Hepatocyte (in vitro differentiated cells): ENCODE measurements at regions not wholly inside any gene's neighbourhood (a gene's known extent, or its start where the extent isn't known, plus 50 kb on each side); places are given as distances from the start of the nearest gene placed in this dataset.

Experiments
- DNase-seq: peaks from one replicate; pipeline ENCODE4 v3.0.0-alpha.2; 2016; ENCODE audit warnings: low spot score
- H2AFZ ChIP-seq: fragments of 200-600 bp; sonication (generic); 2 replicates; pipeline ENCODE4 v1.6.0; 2016; ENCODE audit warnings: antibody characterized with exemption, mild to moderate bottlenecking
- H3K27ac ChIP-seq: fragments of 200-600 bp; sonication (generic); 2 replicates; pipeline ENCODE4 v1.5.1; 2016; ENCODE audit warnings: mild to moderate bottlenecking
- H3K27me3 ChIP-seq: fragments of 200-600 bp; sonication (generic); 2 replicates; pipeline ENCODE4 v1.6.1; 2016
- H3K36me3 ChIP-seq: fragments of 200-600 bp; sonication (generic); replicated peaks from 2 replicates; pipeline ENCODE4 v1.5.1; 2016; ENCODE audit warnings: low read depth; ENCODE audit not compliant: insufficient read depth
- H3K4me1 ChIP-seq: fragments of 200-600 bp; sonication (generic); 2 replicates; pipeline ENCODE4 v1.5.1; 2016; ENCODE audit warnings: mild to moderate bottlenecking, moderate library complexity; ENCODE audit not compliant: insufficient read depth
- H3K4me2 ChIP-seq: fragments of 200-600 bp; sonication (generic); 2 replicates; pipeline ENCODE4 v1.6.0; 2016
- H3K4me3 ChIP-seq: fragments of 200-600 bp; sonication (generic); 2 replicates; pipeline ENCODE4 v1.5.1; 2016; ENCODE audit warnings: mild to moderate bottlenecking
- H3K79me2 ChIP-seq: fragments of 200-600 bp; sonication (generic); 2 replicates; pipeline ENCODE4 v1.6.0; 2017; ENCODE audit warnings: mild to moderate bottlenecking
- H3K9me2 ChIP-seq: fragments of 200-600 bp; sonication (generic); replicated peaks from 2 replicates; pipeline ENCODE4 v1.6.0; 2017; ENCODE audit warnings: mild to moderate bottlenecking; ENCODE audit not compliant: insufficient read depth
- H3K9me3 ChIP-seq: fragments of 200-600 bp; sonication (generic); 2 replicates; pipeline ENCODE4 v1.5.1; 2016; ENCODE audit warnings: low read depth, mild to moderate bottlenecking
- H4K20me1 ChIP-seq: fragments of 200-600 bp; sonication (generic); 2 replicates; pipeline ENCODE4 v1.6.0; 2016; ENCODE audit warnings: mild to moderate bottlenecking; ENCODE audit not compliant: insufficient read depth, poor library complexity, severe bottlenecking
- CTCF ChIP-seq: fragments of 200-600 bp; sonication (generic); IDR thresholded peaks from 2 replicates; pipeline ENCODE4 v1.5.1; 2016; ENCODE audit warnings: antibody characterized with exemption, mild to moderate bottlenecking; ENCODE audit not compliant: poor library complexity
- EZH2 ChIP-seq: fragments of 200-600 bp; sonication (generic); IDR thresholded peaks from 2 replicates; pipeline ENCODE4 v1.6.1; 2016; ENCODE audit warnings: antibody characterized with exemption, mild to moderate bottlenecking, borderline replicate concordance
- EZH2phosphoT487 ChIP-seq: fragments of 200-600 bp; sonication (generic); IDR thresholded peaks from one replicate; pipeline ENCODE4 v1.6.1; 2018; ENCODE audit warnings: antibody characterized with exemption, mild to moderate bottlenecking, low read depth, moderate library complexity; ENCODE audit not compliant: unreplicated experiment, severe bottlenecking
- WGBS: methylation state at CpG from one replicate; pipeline ENCODE4 v1.1.6; 2016; ENCODE audit warnings: low lambda C conversion rate; ENCODE audit errors: missing lambda C conversion rate; 5-methylcytosine and 5-hydroxymethylcytosine counted together

GRCh38 chr13:76397413-76397812, 488.8 kb downstream of the KCTD12 start:
- WGBS = 64% methylated on average over 3 of the region's 3 CpGs
- Histone ChIP-seq H3K79me2 (no peaks in the 10 kb centered on the region), H3K4me2 (no peak overlapping the region), H3K9me2 (no peaks in the 10 kb centered on the region), H3K27ac (no peak overlapping the region), H4K20me1 (no peaks in the 10 kb centered on the region), H3K27me3 (no peaks in the 10 kb centered on the region), H2AFZ (no peak overlapping the region), H3K4me3 (no peak overlapping the region), H3K9me3 (no peaks in the 10 kb centered on the region), H3K4me1 (no peaks in the 10 kb centered on the region), H3K36me3 (no peaks in the 10 kb centered on the region)
- TF ChIP-seq EZH2phosphoT487 = no peak
- no peak for TF ChIP-seq EZH2
- no peak for DNase-seq

- TF ChIP-seq CTCF (no peak), EZH2 (no peak), EZH2phosphoT487 (no peak)
- Histone ChIP-seq H3K36me3 (no peaks in the 10 kb centered on the region), H3K27ac (no peak overlapping the region), H2AFZ (no peak overlapping the region), H3K4me2 (no peak overlapping the region), H3K9me2 (no peaks in the 10 kb centered on the region), H3K4me3 (no peak overlapping the region), H4K20me1 (no peaks in the 10 kb centered on the region), H3K27me3 (no peaks in the 10 kb centered on the region), H3K4me1 (peaks cover 29% of the 10 kb centered on the region), H3K79me2 (no peaks in the 10 kb centered on the region), H3K9me3 (no peaks in the 10 kb centered on the region)
- 58% methylated on average over 1 of the region's 1 CpG for WGBS
- DNase-seq = no peak
Observed at GRCh38 chr13:76389321-76389720, 496.9 kb downstream of the KCTD12 start.

- H2AFZ ChIP-seq = no peak overlapping the region
- H3K9me3 ChIP-seq = no peaks in the 10 kb centered on the region
- H3K27ac ChIP-seq = no peak overlapping the region
- no peak overlapping the region for H3K4me3 ChIP-seq
- no peak for TF ChIP-seq EZH2phosphoT487
- TF ChIP-seq CTCF = no peak
- TF ChIP-seq EZH2 = no peak
- H3K36me3 ChIP-seq = no peaks in the 10 kb centered on the region
- no peaks in the 10 kb centered on the region for H3K27me3 ChIP-seq
- WGBS = 75% methylated on average over 1 of the region's 1 CpG
- H3K4me1 ChIP-seq = peaks cover 31% of the 10 kb centered on the region
- H3K4me2 ChIP-seq = no peak overlapping the region
- no peaks in the 10 kb centered on the region for H3K79me2 ChIP-seq
- no peaks in the 10 kb centered on the region for H4K20me1 ChIP-seq
- H3K9me2 ChIP-seq = no peaks in the 10 kb centered on the region
- no peak for DNase-seq
Observed at GRCh38 chr13:76387566-76387965, 498.6 kb downstream of the KCTD12 start.

GRCh38 chr13:76386321-76386720, 499.9 kb downstream of the KCTD12 start:
- peaks cover 31% of the 10 kb centered on the region for H3K4me1 ChIP-seq
- no peak overlapping the region for H3K4me3 ChIP-seq
- TF ChIP-seq CTCF = no peak
- TF ChIP-seq EZH2 = no peak
- TF ChIP-seq EZH2phosphoT487 = no peak
- no peaks in the 10 kb centered on the region for H4K20me1 ChIP-seq
- 42% methylated on average over 3 of the region's 3 CpGs for WGBS
- H2AFZ ChIP-seq = no peak overlapping the region
- H3K27me3 ChIP-seq = no peaks in the 10 kb centered on the region
- H3K79me2 ChIP-seq = no peaks in the 10 kb centered on the region
- no peak overlapping the region for H3K4me2 ChIP-seq
- H3K9me2 ChIP-seq = no peaks in the 10 kb centered on the region
- H3K9me3 ChIP-seq = no peaks in the 10 kb centered on the region
- H3K36me3 ChIP-seq = no peaks in the 10 kb centered on the region
- peak overlapping the region; percentile 64 for H3K27ac ChIP-seq
- DNase-seq = no peak
